SK-N-SH treated with all-trans-retinoic acid at 6 μM for 48 hours (cell line): ENCODE measurements at regions not wholly inside any gene's neighbourhood (a gene's known extent, or its start where the extent isn't known, plus 50 kb on each side); places are given as distances from the start of the nearest gene placed in this dataset.

Experiments used
- CREB5 ChIP-seq: fragments of 250-450 bp; sonication (Bioruptor Pico); IDR thresholded peaks from 2 replicates; pipeline ENCODE4 v1.5.1; 2020; ENCODE audit warnings: low read depth, mild to moderate bottlenecking, moderate library complexity
- POU6F1 ChIP-seq: fragments of 250-450 bp; sonication (Bioruptor Pico); IDR thresholded peaks from 2 replicates; pipeline ENCODE4 v1.8.0; 2021; ENCODE audit warnings: low read depth, mild to moderate bottlenecking, moderate library complexity, borderline replicate concordance
- ZNF8 ChIP-seq: fragments of 450-650 bp; formaldehyde crosslinking; IDR thresholded peaks from 2 replicates; pipeline ENCODE4 v1.5.0; 2020; ENCODE audit warnings: mild to moderate bottlenecking, moderate library complexity

GRCh38 chr4:157897855-157898370, 274.9 kb downstream of the GASK1B start:
- TF ChIP-seq POU6F1 (CRISPR knock-in tag) (no peak), ZNF8 (CRISPR knock-in tag) (no peak), CREB5 (no peak)
